Activated B cell treated with CpG ODN at 0.5 μM for 24 hours (primary cell): ENCODE measurements at regions not wholly inside any gene's neighbourhood (a gene's known extent, or its start where the extent isn't known, plus 50 kb on each side); places are given as distances from the start of the nearest gene placed in this dataset.

Experiments
- ATAC-seq: fragments of 200-7000 bp; cut with Tn5 transposase; one replicate; pipeline ENCODE4 v1.10.0; 2021; ENCODE audit warnings: low read depth, mild to moderate bottlenecking, moderate library complexity
- CTCF ChIA-PET: fragments of 350-600 bp; sonication (Branson Sonifier 250); formaldehyde crosslinking; loops from one replicate; lab custom pipeline; 2021; ENCODE audit warnings: antibody characterized with exemption; lab: Charles Lee
- POLR2A ChIA-PET: fragments of 350-600 bp; sonication (Branson Sonifier 250); formaldehyde crosslinking; loops from one replicate; lab custom pipeline; 2021; ENCODE audit warnings: antibody characterized with exemption; lab: Charles Lee
- DNase-seq: peaks from one replicate; pipeline ENCODE4 v3.0.0; 2022
- H3K27ac Mint-ChIP-seq: one replicate; pipeline ENCODE4 v1.8.0; 2020; ENCODE audit warnings: mixed read lengths
- H3K27me3 Mint-ChIP-seq: one replicate; pipeline ENCODE4 v1.8.0; 2021; ENCODE audit warnings: mixed read lengths
- H3K36me3 Mint-ChIP-seq: one replicate; pipeline ENCODE4 v1.8.0; 2021; ENCODE audit warnings: low read depth, mixed read lengths
- H3K4me1 Mint-ChIP-seq: one replicate; pipeline ENCODE4 v1.8.0; 2021; ENCODE audit warnings: mixed read lengths
- H3K4me3 Mint-ChIP-seq: one replicate; pipeline ENCODE4 v1.8.0; 2020; ENCODE audit warnings: mild to moderate bottlenecking, mixed read lengths
- H3K9me3 Mint-ChIP-seq: one replicate; pipeline ENCODE4 v1.8.0; 2020; ENCODE audit warnings: mixed read lengths
- intact Hi-C: fragments of 100-400 bp; cut with micrococcal nuclease; formaldehyde crosslinking; loops from one replicate; pipeline ENCODE4 v1.15.1; 2024
- TF ChIP-seq, protein P1 (sequence below): fragments of 200-600 bp; IDR thresholded peaks from one replicate; pipeline ENCODE4 v1.8.0; 2022; ENCODE audit warnings: antibody characterized with exemption, mild to moderate bottlenecking

DNA sequence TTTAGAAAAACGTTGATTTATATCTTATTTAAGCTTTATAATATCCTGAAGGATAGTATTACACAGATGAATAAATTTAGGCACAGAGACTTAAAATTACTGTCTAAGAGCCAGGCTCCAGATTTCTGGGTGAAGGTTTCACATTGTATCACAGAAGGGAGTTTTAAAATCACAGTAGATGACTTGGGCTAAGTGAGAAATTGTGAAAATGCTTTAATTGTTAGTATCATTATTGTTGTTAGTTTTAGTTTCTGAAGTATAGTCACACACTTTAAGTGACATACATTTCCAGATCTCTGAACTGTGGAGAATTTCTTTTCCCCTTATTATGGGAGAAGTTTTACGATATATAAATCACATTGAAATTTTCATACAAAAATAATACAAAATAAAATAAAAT lies 83.5 kb downstream of the NDUFS5 start:
- Mint-ChIP-seq H3K27me3 (no peaks in the 10 kb centered on the region), H3K4me3 (no peak overlapping the region), H3K27ac (no peak overlapping the region), H3K4me1 (peaks cover 9% of the 10 kb centered on the region), H3K36me3 (peaks cover 6% of the 10 kb centered on the region), H3K9me3 (no peaks in the 10 kb centered on the region)
- ChIA-PET CTCF (interaction anchor here (1.6 kb wide), 1 partner anchor 83 kb away, joined by 8 read pairs; no protein-coding TSS in a partner anchor), POLR2A (interaction anchor here (0.6 to 0.7 kb wide), 2 partner anchors 28 to 112 kb away, joined by 3 read pairs; no protein-coding TSS in a partner anchor)
- no peak for DNase-seq
- ATAC-seq: no peak
- TF ChIP-seq, protein P1, sequence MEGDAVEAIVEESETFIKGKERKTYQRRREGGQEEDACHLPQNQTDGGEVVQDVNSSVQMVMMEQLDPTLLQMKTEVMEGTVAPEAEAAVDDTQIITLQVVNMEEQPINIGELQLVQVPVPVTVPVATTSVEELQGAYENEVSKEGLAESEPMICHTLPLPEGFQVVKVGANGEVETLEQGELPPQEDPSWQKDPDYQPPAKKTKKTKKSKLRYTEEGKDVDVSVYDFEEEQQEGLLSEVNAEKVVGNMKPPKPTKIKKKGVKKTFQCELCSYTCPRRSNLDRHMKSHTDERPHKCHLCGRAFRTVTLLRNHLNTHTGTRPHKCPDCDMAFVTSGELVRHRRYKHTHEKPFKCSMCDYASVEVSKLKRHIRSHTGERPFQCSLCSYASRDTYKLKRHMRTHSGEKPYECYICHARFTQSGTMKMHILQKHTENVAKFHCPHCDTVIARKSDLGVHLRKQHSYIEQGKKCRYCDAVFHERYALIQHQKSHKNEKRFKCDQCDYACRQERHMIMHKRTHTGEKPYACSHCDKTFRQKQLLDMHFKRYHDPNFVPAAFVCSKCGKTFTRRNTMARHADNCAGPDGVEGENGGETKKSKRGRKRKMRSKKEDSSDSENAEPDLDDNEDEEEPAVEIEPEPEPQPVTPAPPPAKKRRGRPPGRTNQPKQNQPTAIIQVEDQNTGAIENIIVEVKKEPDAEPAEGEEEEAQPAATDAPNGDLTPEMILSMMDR: no peak
- intact Hi-C loops: loop anchor here (10.0 kb wide), 1 partner anchor 1635 kb away; the partner anchor contains the start of gene ZC3H12A

DNA sequence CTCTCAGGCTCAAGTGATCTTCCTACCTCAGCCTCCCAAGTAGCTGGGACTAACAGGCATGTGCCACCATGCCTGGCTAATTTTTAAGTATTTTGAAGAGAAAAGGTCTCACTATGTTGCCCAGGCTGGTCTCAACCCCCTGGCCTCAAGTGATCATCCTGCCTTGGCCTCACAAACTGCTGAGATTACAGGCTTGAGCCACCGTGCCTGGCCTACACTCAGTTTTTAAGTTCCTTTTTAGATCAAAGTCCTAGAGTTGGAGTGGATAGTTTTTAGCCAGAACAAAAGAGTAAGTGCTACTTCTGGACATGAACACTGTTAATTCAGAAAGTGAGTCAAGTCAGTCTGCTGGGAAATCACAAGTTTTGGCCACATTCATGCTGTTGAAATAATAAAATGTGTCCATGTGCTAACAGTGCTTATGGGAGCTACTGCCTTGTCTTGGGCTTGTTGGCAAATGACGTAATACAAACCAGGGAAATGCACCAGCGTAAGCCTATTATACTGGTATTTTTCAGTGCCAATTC lies 84.2 kb downstream of the NDUFS5 start:
- no peak overlapping the region for H3K27ac Mint-ChIP-seq
- POLR2A ChIA-PET: no interaction called here
- no peak for ATAC-seq
- H3K27me3 Mint-ChIP-seq: no peaks in the 10 kb centered on the region
- peaks cover 7% of the 10 kb centered on the region for H3K4me1 Mint-ChIP-seq
- TF ChIP-seq, protein P1: no peak
- H3K36me3 Mint-ChIP-seq: peaks cover 6% of the 10 kb centered on the region
- intact Hi-C loops: no loop called here
- no peaks in the 10 kb centered on the region for H3K9me3 Mint-ChIP-seq
- no peak overlapping the region for H3K4me3 Mint-ChIP-seq
- CTCF ChIA-PET: interaction anchor here (1.1 kb wide), 2 partner anchors 18 to 148 kb away, joined by 3 read pairs; no protein-coding TSS in a partner anchor
- no peak for DNase-seq

GRCh38 chr1:39110882-39111281 lies 84.7 kb downstream of the NDUFS5 start:
- TF ChIP-seq, protein P1: no peak
- no peaks in the 10 kb centered on the region for H3K27me3 Mint-ChIP-seq
- ChIA-PET POLR2A (no interaction called here), CTCF (interaction anchor here (1.1 to 1.5 kb wide), 4 partner anchors 12 to 148 kb away, joined by 3 to 7 read pairs (median 3); no protein-coding TSS in a partner anchor)
- no peak overlapping the region for H3K4me3 Mint-ChIP-seq
- intact Hi-C loops: no loop called here
- peaks cover 7% of the 10 kb centered on the region for H3K4me1 Mint-ChIP-seq
- ATAC-seq (no peak), DNase-seq (no peak)
- H3K9me3 Mint-ChIP-seq: no peaks in the 10 kb centered on the region
- peaks cover 4% of the 10 kb centered on the region for H3K36me3 Mint-ChIP-seq
- H3K27ac Mint-ChIP-seq: no peak overlapping the region

- H3K27ac Mint-ChIP-seq: no peak overlapping the region
- TF ChIP-seq, protein P1: no peak
- CTCF ChIA-PET: no interaction called here
These were observed 87.1 kb downstream of the NDUFS5 start for GRCh38 chr1:39113109-39113743.

More at GRCh38 chr1:39113109-39113743, 87.1 kb downstream of the NDUFS5 start:
- intact Hi-C loops: no loop called here
- ATAC-seq (no peak), DNase-seq (no peak)
- Mint-ChIP-seq H3K36me3 (no peaks in the 10 kb centered on the region), H3K4me1 (peaks cover 7% of the 10 kb centered on the region), H3K4me3 (no peak overlapping the region), H3K27me3 (no peaks in the 10 kb centered on the region), H3K9me3 (no peaks in the 10 kb centered on the region)
- POLR2A ChIA-PET: interaction anchor here (0.7 kb wide), 2 partner anchors 1254 to 1520 kb away, joined by 3 to 5 read pairs; partner anchors contain the start of gene MTF1
